ENCODE measurements at regions not wholly inside any gene's neighbourhood (a gene's known extent, or its start where the extent isn't known, plus 50 kb on each side); places are given as distances from the start of the nearest gene placed in this dataset.

- no peak for DNase-seq (ENCODE audit: low spot score)
Observed at GRCh38 chr3:178152988-178153387, 383.2 kb upstream of the KCNMB2 start.

DNA sequence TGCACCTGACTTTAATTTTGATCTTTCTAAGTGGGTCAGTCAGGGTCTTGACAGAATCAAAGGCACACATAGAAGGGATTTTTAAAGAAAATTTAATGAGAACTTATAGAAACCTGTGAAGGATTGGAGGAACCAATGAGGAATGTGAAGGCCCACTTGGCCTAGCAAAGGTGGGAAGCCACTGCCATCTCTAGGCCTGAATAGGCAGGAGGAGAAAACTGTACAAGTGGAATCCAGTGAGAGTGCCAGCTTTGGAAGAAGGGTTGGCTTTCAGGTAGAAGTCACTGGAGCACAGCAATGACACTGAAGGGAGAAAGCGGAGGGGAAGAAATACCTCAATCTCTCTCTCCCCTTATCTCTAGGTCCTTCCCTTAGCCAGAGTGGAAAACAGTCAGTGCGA, 380.7 kb upstream of the KCNMB2 start:
- no peak for DNase-seq (ENCODE audit: low spot score)

DNA sequence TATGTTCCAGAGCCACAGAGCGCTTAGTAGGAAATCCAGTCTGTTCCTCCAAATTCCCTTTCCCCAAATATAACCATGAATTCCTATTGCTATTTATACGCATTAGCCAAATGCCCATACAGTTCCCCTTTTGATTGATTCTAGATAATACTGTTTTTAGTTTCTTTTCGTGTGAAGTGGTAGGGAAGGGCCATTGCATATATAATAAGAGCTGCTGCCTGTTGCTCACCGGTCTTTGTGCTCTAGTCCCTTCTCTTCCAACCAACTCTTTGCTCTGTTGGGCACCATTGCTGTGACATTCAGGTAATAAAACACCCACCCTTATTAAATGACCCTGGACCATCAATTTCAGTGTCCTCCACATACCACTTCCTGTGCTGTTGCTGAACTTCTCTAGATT, 379.9 kb upstream of the KCNMB2 start:
- no peak for DNase-seq (ENCODE audit: low spot score)

GRCh38 chr3:178159691-178160220, 376.5 kb upstream of the KCNMB2 start:
- DNase-seq (ENCODE audit: low spot score): peak; percentile 25

GRCh38 chr3:178169421-178169820, 366.8 kb upstream of the KCNMB2 start:
- no peak for DNase-seq (ENCODE audit: low spot score)

DNA sequence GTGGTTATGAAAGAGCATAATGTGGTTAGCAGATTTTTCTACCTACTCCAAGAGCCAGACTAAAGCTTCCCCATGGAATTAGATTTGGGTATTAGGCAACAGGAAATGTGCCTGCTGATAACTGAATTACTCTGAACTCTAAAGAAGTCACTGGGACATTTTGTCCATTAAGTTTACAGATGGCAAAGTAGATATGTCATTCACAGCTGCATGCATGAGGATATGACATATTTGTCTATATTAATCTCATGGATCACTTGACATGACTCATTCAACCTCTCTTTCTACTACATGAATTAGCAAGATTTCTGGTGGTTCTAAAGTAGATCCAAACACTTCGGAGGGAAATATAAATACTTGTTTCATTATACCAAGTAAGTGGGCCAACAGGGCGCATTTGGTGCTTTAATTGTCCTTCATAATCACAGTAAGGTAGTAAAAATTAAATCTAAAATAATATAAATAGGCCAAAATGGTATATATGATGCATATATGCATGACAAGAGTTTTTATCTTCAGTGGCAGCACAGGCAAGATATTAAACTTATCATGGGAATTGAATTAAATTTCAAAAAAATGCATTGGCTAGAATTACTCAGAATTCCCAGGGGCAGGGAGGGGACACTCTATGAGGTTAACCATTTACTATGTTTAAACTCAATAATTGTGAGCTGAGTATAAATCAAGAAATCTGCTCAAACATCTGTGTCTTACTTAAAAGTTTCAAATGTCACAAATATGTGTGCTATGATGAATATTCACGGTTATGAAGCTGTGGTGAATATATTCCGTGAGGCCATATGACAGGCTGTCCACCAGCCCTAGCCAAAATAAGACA, 365.3 kb upstream of the KCNMB2 start:
- peak; percentile 86 for DNase-seq (ENCODE audit: low spot score)

- DNase-seq (ENCODE audit: low spot score): no peak
Observed at GRCh38 chr3:178172121-178172520, 364.1 kb upstream of the KCNMB2 start.

DNA sequence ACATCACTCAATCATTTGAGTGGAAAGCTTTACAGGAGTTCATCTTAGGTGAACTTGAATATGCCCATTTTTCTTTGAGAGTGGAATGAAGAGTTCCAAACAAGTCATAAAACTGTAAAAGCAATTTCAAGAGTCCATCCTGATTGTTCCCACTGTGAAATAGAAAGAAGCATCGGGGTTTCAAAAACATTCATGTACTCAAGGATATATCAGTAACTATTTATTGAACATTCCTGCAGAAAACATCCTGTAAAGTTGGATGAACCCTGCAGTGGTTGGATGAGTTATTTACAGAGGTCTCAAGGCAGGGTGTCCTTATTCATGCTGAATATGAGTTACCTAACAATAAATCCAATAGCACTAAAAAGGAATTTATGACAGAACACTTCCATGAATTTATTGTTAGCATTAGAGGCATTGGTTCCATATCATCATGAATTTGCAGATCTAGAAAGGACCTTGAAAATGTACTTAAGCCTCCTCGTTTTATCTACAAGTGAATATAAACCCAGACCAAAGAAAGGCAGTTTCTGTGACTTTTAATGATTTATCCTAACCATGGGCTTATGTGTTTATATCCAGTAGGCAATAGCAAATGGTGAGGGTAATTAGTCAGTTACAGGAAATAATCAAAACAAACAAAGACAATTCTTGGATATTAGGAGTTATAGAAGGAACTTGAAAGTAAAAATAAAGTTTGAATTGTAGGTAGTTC, 361.9 kb upstream of the KCNMB2 start:
- DNase-seq (ENCODE audit: low spot score): no peak

- no peak for DNase-seq (ENCODE audit: low spot score)
Observed at GRCh38 chr3:178181088-178181487, 355.1 kb upstream of the KCNMB2 start.

GRCh38 chr3:178181784-178182183, 354.5 kb upstream of the KCNMB2 start:
- no peak for DNase-seq (ENCODE audit: low spot score)

GRCh38 chr3:178182337-178182779, 353.9 kb upstream of the KCNMB2 start:
- DNase-seq (ENCODE audit: low spot score): no peak

DNA sequence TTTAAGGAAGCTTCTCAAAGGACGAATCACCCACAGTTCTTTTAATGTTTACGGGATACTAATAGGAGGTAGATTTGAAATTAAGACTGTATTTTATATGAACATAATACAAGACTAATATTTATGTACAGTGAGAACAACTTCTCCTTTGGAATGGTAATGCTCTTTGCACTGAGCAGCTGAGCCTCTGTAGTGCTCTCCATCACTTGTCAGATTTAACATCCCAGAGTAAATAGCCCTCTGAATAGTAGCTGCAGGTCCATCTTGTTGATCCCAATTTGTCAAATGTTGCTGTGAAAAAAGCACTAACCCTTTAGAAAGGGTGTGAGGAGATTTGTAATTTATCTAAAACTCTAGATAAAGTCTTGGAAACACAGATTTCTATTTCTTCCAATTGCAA, 351.4 kb upstream of the KCNMB2 start:
- no peak for DNase-seq (ENCODE audit: low spot score)

DNA sequence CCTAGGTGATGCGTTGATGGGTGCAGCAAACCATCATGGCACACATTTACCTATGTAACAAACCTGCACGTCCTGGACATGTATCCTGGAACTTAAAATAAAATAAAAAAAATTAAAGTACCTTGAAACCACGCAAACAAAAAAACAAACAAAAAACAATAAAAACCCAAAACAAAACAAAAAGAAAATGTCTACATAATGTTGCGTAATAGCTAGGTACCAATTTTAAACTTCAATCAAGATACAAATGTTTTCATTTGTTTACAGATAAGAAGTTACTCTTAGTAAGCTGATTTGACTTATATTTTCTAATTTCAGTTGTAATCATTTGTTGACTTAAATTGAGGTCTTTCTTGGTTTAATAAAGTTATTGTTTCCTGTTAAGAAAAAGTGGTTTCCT, 349.6 kb upstream of the KCNMB2 start:
- no peak for DNase-seq (ENCODE audit: low spot score)

GRCh38 chr3:178189854-178190253, 346.4 kb upstream of the KCNMB2 start:
- DNase-seq (ENCODE audit: low spot score): no peak

- no peak for DNase-seq (ENCODE audit: low spot score)
Observed at GRCh38 chr3:178193846-178194245, 342.4 kb upstream of the KCNMB2 start.

DNA sequence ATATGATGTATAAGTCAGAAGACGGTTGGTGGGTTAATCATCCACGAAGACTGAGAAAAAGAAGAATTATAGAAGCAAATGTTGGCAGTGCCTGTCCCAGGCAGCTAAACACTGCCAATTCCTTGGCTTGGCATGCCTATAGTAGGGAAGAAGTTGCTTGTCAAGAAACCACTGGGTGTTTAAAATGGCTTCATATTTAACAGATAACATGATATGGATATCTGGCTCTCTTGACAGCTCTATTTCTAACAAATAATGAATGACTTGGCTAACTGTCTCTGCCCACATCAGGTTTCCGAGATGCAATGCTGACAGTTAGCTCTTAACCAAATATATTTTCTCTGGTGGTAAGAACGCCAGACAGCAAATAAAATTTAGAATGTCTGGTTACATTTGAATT, 341.7 kb upstream of the KCNMB2 start:
- no peak for DNase-seq (ENCODE audit: low spot score)

DNA sequence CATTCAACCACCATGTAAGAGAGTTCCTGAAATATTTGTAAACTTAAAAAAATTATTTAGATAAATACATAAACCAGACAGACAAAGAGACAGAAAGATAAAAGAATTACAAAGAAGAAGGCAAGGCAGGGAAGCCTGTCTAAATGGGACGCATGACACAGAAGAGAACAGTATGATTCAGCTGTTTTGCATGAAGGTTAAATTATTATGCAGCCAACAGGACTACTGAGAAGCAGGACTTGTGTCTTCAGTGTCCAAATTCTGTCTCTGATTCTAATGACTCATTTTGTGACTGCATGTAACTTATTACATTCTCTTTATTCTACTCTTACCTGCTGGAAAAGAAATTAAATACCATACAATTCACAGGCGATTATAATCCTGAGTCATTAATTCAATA, 340.4 kb upstream of the KCNMB2 start:
- DNase-seq (ENCODE audit: low spot score): no peak

DNA sequence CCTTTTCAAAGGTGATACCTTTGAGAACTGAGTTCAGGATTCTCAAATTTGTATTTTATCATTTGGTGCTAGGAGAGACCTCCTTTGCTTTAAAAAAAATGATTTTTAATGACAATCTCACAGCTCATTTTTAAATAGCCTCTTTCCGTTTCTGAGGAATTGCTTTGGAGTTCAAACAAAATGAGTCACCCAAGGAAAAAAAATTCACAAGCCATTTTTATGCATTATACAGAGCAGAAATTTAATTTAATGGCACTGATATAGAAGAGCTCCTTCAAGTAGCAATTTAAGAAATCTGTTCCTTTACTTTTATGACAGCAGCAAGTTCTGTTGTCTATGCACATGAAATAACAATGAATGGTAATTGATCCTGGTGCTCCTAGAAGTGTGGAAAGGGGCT, 337.9 kb upstream of the KCNMB2 start:
- no peak for DNase-seq (ENCODE audit: low spot score)

DNA sequence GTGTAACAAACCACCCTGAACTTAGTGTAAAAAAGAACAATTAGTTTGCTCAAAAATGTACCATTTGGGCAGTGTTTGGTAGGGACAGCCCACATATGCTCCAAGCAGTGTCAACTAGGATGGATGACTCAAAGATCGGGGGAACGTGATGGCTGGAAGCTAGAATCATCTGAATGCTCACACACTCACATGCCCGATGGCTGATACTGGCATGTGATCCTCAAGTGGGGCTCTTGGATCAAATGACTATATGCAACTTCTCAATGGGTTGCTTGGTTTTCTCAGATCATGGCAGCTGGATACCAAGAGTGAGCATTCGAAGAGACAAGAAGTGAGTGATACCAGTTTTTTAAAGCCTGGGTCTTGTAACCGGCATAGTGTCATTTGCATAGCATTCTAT, 335.9 kb upstream of the KCNMB2 start:
- no peak for DNase-seq (ENCODE audit: low spot score)

DNA sequence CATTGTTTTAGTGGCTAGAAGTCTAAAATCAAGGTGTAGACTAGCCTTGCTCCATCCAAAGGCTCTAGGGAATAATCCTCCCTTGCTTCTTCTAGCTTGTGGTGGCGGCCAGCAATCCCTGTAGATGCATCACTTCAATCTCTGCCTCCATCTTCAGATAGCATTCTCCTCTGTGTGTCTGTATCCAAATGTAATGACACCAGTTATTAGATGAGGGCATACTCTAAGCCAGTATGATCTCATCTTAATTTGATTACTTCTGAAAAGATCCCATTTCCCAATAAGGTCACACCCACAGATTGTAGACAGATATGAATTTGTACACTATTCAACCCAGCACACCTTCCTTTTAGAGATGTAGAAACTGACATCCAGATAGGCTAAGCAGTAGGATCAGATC, 334.5 kb upstream of the KCNMB2 start:
- no peak for DNase-seq (ENCODE audit: low spot score)

DNA sequence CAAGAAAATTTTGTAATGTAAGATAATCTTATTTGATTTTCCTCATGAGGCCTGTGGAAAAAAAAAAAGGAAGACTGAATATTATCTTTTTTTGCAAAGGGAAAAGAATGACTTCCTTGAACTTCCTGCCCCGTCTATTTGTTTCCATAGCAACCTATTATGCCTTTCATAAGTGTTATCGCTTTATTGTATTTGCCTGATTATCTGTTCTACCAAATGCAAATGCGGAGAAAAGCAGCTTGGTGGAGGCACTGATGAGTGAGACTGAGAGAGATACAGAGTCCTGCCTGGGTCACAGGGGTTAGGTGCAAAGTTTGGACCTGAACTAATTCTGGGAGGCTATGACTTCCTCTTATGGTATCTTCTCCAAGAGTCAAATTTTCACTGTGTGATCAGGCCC, 334.0 kb upstream of the KCNMB2 start:
- DNase-seq (ENCODE audit: low spot score): no peak

- no peak for DNase-seq (ENCODE audit: low spot score)
Observed at GRCh38 chr3:178203165-178203564, 333.1 kb upstream of the KCNMB2 start.

- DNase-seq (ENCODE audit: low spot score): no peak
Observed at GRCh38 chr3:178203650-178204049, 332.6 kb upstream of the KCNMB2 start.
